Mesodermal cell (in vitro differentiated cells): ENCODE measurements at regions not wholly inside any gene's neighbourhood (a gene's known extent, or its start where the extent isn't known, plus 50 kb on each side); places are given as distances from the start of the nearest gene placed in this dataset.
A peak's percentile ranks its signal among the peaks of the same experiment; 100 is the strongest.

ENCODE experiments used
- H3K27ac ChIP-seq: 2 replicates; pipeline ENCODE4 v1.7.0; 2013; ENCODE audit warnings: mild to moderate bottlenecking, low read depth, low read length, moderate library complexity; ENCODE audit not compliant: severe bottlenecking
- H3K36me3 ChIP-seq: 2 replicates; pipeline ENCODE4 v1.7.1; 2013; ENCODE audit warnings: mild to moderate bottlenecking, low read length, moderate library complexity; ENCODE audit not compliant: control insufficient read depth, insufficient read depth
- H3K4me1 ChIP-seq: one replicate; pipeline ENCODE4 v1.7.1; 2013; ENCODE audit warnings: mild to moderate bottlenecking, low read length; ENCODE audit not compliant: insufficient read depth, control insufficient read depth, poor library complexity, severe bottlenecking
- H3K4me3 ChIP-seq: 2 replicates; pipeline ENCODE4 v1.7.0; 2013; ENCODE audit warnings: low read length, control low read depth, mild to moderate bottlenecking; ENCODE audit not compliant: insufficient read depth, poor library complexity, severe bottlenecking; ENCODE audit errors: extremely low read depth
- H3K9me3 ChIP-seq: 2 replicates; pipeline ENCODE4 v1.7.1; 2013; ENCODE audit warnings: mild to moderate bottlenecking, low read length, moderate library complexity; ENCODE audit not compliant: control insufficient read depth
- WGBS, 2 experiments: methylation state at CpG; one replicate each; pipeline ENCODE4 v1.1.5; 2013; ENCODE audit warnings: missing lambda C conversion rate in 2 of 2; ENCODE audit not compliant: insufficient coverage in 2 of 2; 5-methylcytosine and 5-hydroxymethylcytosine counted together

- Histone ChIP-seq H3K27ac (no peak overlapping the region), H3K4me3 (no peak overlapping the region), H3K9me3 (no peaks in the 10 kb centered on the region), H3K36me3 (no peaks in the 10 kb centered on the region), H3K4me1 (peaks cover 4% of the 10 kb centered on the region)
- 80% methylated on average over 1 of the region's 1 CpG; no CpG with 5 or more reads in 1 of the 2 experiments for WGBS, 2 experiments
Observed at GRCh38 chr1:116833718-116834117, 76.0 kb upstream of the PTGFRN start.

- no peaks in the 10 kb centered on the region for H3K9me3 ChIP-seq
- WGBS, 2 experiments = 95 to 96% methylated on average over 2 of the region's 2 CpGs
Observed at GRCh38 chr1:116834595-116834994, 75.1 kb upstream of the PTGFRN start.

DNA sequence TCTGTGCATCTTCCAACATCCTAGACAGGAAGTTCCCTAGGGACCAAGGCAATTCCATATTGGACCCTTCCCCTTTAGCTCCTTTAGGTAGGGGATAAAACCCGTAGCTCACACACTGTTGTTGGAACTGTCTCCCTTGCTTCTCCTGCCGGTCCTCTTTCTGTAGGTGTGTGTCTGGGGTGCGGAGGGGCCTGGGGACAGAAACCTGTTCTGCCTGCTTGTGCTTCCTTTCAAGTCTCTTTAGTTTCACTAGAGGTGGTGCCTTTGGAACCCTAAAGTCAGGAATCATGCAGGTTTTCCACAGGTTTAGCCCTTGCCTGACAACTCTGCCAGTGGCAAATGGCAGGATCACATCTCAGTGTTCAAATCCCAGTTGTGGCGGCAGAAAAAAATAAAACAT, 74.6 kb upstream of the PTGFRN start:
- Histone ChIP-seq H3K9me3 (no peaks in the 10 kb centered on the region), H3K27ac (no peak overlapping the region), H3K4me3 (no peak overlapping the region), H3K36me3 (no peaks in the 10 kb centered on the region), H3K4me1 (peaks cover 4% of the 10 kb centered on the region)
- 100% methylated on average over 2 of the region's 4 CpGs; no CpG with 5 or more reads in 1 of the 2 experiments for WGBS, 2 experiments

More at GRCh38 chr1:116834595-116834994, 75.1 kb upstream of the PTGFRN start:
- H3K36me3 ChIP-seq = no peaks in the 10 kb centered on the region
- peaks cover 4% of the 10 kb centered on the region for H3K4me1 ChIP-seq
- H3K4me3 ChIP-seq = no peak overlapping the region
- no peak overlapping the region for H3K27ac ChIP-seq

- Histone ChIP-seq H3K9me3 (no peaks in the 10 kb centered on the region), H3K4me1 (peaks cover 4% of the 10 kb centered on the region), H3K36me3 (no peaks in the 10 kb centered on the region), H3K4me3 (no peak overlapping the region), H3K27ac (peak overlapping the region; percentile 26)
- WGBS, 2 experiments = no CpG with 5 or more reads among the region's 1 CpG
Observed at GRCh38 chr1:116836099-116836498, 73.6 kb upstream of the PTGFRN start.

- Histone ChIP-seq H3K36me3 (no peaks in the 10 kb centered on the region), H3K4me1 (no peaks in the 10 kb centered on the region), H3K27ac (no peak overlapping the region), H3K9me3 (no peaks in the 10 kb centered on the region), H3K4me3 (no peak overlapping the region)
- 100% methylated on average over 1 of the region's 2 CpGs; no CpG with 5 or more reads in 1 of the 2 experiments for WGBS, 2 experiments
Observed at GRCh38 chr1:116841569-116842344, 68.0 kb upstream of the PTGFRN start.

DNA sequence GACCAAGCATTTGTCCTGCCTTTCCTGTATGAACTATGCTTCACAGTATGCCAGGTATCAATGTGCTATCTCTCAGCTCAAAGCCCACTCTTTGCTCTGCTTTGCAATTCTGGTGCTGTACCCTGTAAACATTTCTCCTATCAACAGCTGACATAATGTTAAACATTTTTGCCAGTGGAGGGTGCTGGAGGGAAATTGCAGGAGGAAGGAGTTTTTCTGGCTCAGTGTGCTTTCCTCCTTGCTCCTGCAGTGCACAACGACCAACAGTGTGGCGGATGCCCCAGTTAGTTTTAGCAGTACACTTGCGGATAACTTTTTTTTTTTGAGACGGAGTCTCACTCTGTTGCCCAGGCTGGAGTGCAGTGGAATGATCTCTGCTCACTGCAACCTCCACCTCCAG, 67.1 kb upstream of the PTGFRN start:
- 86 to 91% methylated on average over 4 of the region's 4 CpGs for WGBS, 2 experiments
- Histone ChIP-seq H3K4me3 (no peak overlapping the region), H3K36me3 (no peaks in the 10 kb centered on the region), H3K9me3 (no peaks in the 10 kb centered on the region), H3K27ac (no peak overlapping the region), H3K4me1 (peaks cover 6% of the 10 kb centered on the region)

- no peak overlapping the region for H3K4me3 ChIP-seq
- H3K27ac ChIP-seq = no peak overlapping the region
- H3K4me1 ChIP-seq = peaks cover 23% of the 10 kb centered on the region
- 80% methylated on average over 1 of the region's 1 CpG; no CpG with 5 or more reads in 1 of the 2 experiments for WGBS, 2 experiments
- H3K9me3 ChIP-seq = no peaks in the 10 kb centered on the region
- H3K36me3 ChIP-seq = no peaks in the 10 kb centered on the region
Observed at GRCh38 chr1:116844775-116845174, 64.9 kb upstream of the PTGFRN start.

GRCh38 chr1:116847190-116847589, 62.5 kb upstream of the PTGFRN start:
- WGBS, 2 experiments = 80 to 92% methylated on average over 1 to 2 of the region's 2 CpGs
- no peaks in the 10 kb centered on the region for H3K36me3 ChIP-seq
- peaks cover 36% of the 10 kb centered on the region for H3K4me1 ChIP-seq
- no peak overlapping the region for H3K4me3 ChIP-seq
- no peaks in the 10 kb centered on the region for H3K9me3 ChIP-seq
- peak overlapping the region; percentile 30 for H3K27ac ChIP-seq

GRCh38 chr1:116847688-116848531, 61.8 kb upstream of the PTGFRN start:
- peak overlapping the region; percentile 30 for H3K27ac ChIP-seq
- H3K9me3 ChIP-seq = no peaks in the 10 kb centered on the region
- 90 to 93% methylated on average over 9 to 10 of the region's 13 CpGs for WGBS, 2 experiments

GRCh38 chr1:116850436-116850835, 59.3 kb upstream of the PTGFRN start:
- Histone ChIP-seq H3K4me3 (no peak overlapping the region), H3K27ac (no peak overlapping the region), H3K9me3 (no peaks in the 10 kb centered on the region), H3K4me1 (peaks cover 63% of the 10 kb centered on the region), H3K36me3 (no peaks in the 10 kb centered on the region)
- 100% methylated on average over 1 of the region's 1 CpG for WGBS, 2 experiments

More at GRCh38 chr1:116847688-116848531, 61.8 kb upstream of the PTGFRN start:
- Histone ChIP-seq H3K36me3 (no peaks in the 10 kb centered on the region), H3K4me3 (no peak overlapping the region), H3K4me1 (peaks cover 42% of the 10 kb centered on the region)
